HL-60/S4 (cell line): ENCODE measurements at regions not wholly inside any gene's neighbourhood (a gene's known extent, or its start where the extent isn't known, plus 50 kb on each side); places are given as distances from the start of the nearest gene placed in this dataset.
"Not testable (repeated sequence)": the region's sequence is repeated elsewhere in the genome, so short reads cannot be mapped to it uniquely, and the experiment has no call there.

Source experiments
- in situ Hi-C: fragments of 300-500 bp; cut with MboI; formaldehyde crosslinking; loops from 2 replicates; pipeline ENCODE4 v1.14.3; 2022; ENCODE audit warnings: low sequenced_read_pairs

GRCh38 chr9:135348076-135348787 is 131.3 kb upstream of the PPP1R26 start:
- in situ Hi-C loops = loop anchor here (10.0 kb wide), 1 partner anchor 263 kb away; the partner anchor contains the start of gene OLFM1

GRCh38 chr9:135348788-135349150 is 130.8 kb upstream of the PPP1R26 start:
- in situ Hi-C loops = loop anchor here (10.0 kb wide), 1 partner anchor 264 kb away; the partner anchor contains the start of gene OLFM1

- in situ Hi-C loops = loop anchor here (10.0 kb wide), 1 partner anchor 265 kb away; the partner anchor contains the start of gene OLFM1
Observed at GRCh38 chr9:135349212-135350002, 130.2 kb upstream of the PPP1R26 start.

DNA sequence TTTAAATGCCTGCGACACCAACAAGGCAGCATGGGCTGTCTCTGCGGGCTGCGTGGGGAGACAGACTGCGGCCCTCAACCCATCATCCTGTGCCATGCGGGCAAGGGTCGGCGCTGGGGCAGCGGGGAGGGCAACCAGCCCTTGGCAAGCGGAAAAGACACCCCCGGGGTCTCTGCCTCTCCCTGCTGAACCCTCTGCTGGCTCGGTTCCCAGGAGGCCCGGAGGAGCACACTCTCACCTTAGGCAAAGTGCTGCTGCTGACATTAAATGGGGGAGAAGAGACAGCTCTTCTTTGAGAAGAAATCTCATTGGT is 129.6 kb upstream of the PPP1R26 start:
- in situ Hi-C loops = no loop called here

GRCh38 chr9:135353935-135354334 is 125.6 kb upstream of the PPP1R26 start:
- in situ Hi-C loops = no loop called here

GRCh38 chr9:135355521-135356011 is 124.0 kb upstream of the PPP1R26 start:
- in situ Hi-C loops = no loop called here

GRCh38 chr9:135356021-135356420 is 123.6 kb upstream of the PPP1R26 start:
- in situ Hi-C loops = no loop called here

- in situ Hi-C loops = no loop called here
Observed at GRCh38 chr9:135356796-135357195, 122.8 kb upstream of the PPP1R26 start.

DNA sequence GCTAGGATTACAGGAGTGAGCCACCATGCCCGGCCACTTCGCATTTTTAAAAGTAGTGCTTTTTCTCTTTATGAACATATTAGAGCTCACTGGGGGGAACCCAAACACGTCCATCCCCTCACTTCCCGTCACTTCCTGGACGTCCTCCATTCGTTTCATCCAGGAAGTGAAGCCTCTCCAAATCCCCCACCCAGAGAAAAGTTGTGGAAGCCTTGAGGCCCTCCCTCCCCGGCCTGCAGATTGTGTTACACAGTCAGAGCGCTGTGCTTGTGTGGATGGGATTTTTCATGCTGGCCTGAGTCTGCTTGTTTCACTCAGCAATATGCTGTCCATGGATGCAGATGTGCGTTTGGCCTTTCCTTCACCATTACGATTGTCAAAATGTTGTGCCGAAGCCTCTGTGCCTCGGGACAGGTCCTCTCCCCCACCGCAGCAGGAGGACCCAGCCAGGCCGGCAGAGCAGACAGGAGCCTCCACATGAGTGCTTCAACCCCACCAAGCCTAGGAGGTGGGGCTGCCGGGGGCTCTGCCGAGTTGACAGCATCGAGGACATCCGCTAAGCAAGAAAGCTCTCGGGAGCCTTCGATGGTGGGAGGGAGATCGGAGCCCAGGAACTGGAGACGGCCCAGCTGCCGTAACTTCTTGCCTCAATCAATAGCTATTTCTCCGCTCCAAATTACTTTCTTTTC is 121.6 kb upstream of the PPP1R26 start:
- in situ Hi-C loops = no loop called here

DNA sequence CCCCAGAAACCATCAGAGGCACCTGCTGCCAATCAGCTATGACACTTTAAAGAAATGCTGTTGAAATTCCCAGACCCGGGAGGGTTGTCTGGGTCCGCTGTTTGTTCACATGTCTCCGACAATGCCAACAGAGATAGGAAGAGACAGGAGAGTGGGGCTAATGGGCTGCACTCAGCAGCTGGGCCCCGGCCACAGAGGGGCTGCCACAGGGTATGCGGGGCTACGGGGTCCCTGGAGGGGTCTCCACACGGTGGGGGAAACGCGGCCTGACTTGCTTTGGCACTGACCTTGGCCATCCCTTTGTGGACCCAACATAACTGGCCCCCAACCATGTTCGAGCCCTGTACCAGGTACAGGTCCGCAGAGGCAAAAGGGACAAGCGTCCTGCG is 121.0 kb upstream of the PPP1R26 start:
- in situ Hi-C loops = no loop called here

DNA sequence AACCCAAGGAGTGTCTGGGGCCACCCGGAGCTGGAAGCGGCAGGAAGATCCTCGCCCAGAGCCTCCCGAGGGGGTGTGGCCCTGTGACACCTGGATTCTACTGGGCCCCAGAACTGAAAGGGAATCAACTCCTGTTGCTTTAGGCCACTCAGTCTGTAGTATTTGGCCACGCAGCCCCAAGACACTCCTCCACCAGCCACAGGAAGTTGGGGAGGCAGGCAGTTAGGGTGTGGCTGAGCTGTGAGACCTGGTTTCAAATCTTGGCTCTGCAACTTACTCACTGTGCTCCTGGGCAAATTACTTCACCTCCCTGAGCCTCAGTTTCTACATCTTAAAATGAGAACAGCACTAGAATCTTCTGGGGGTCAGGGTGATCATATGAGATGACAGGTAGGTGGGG is 119.8 kb upstream of the PPP1R26 start:
- in situ Hi-C loops = no loop called here

DNA sequence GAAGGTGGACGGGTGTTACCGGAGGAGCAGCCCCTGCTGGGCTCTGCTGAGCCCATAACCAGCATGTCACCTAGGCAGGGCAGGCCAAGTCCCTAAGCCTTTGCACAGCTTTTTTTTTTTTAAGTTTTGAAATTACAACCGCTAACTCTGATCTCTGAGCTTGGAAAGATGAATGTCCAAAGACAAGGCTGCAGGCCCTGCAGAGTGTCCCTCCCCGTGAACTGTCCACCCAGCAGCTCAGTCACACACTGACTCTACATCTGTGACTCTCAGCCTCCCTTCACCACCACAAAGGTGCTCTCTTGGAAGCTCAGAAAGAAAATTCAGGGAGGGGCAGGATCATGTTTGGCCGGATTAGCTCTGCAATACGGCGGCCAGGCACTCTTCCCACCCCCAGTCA is 119.0 kb upstream of the PPP1R26 start:
- in situ Hi-C loops = no loop called here

DNA sequence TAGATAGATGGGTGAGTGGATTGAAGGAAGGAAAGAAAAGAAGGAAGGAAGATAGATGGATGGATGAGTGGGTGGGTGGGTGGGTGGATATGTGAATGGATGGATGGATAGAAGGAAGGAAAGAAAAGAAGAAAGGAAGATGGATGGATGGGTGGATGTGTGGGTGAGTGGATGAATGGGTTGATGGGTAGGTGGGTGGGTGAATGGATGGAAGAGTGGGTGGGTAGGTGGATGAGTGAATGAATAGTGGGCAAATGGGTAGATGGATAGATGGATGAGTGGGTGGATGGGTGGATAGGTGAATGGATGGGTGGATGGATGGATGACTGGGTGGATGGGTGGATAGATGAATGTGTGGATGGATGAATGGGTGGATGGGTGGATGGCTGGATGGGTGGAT is 117.9 kb upstream of the PPP1R26 start:
- in situ Hi-C loops = not testable (repeated sequence)

- in situ Hi-C loops = no loop called here
Observed at GRCh38 chr9:135363596-135363995, 116.0 kb upstream of the PPP1R26 start.

DNA sequence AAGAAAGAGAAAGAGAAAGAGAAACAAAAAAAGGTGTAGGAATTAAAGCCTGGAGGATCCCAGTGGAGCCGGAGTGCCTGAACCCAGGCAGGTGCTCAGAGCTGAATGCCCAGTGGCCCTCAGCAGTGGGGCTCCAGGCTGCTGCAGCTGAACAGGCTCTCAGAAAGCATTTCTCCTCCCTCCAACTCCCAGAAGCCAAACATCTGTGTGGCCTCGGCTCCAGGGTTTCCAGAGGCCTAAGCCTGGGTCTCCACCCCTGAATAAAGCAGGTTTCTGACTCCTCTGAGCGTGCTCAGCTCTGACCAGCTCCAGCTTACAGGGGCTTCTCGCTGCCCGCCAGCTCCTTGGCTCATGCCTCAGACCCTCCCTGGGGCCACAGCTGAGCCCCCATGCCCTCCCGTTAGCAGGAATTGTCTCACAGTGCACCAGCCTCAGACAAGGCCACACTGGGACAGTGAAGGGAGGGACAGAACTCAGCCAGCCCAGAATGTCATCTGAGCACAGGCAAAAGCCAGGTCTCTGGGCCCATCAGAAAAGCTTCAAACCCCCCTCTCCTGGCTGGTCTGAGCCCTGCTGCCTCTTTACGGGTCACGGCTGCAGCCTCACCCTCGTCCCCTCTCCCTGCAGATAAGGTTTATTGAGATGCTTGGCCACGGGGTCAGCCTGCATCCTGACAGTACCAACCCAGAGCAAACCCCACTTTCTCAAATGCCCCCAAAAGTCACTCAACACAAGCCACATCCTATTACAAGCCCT is 114.4 kb upstream of the PPP1R26 start:
- in situ Hi-C loops = no loop called here

GRCh38 chr9:135366104-135366503 is 113.5 kb upstream of the PPP1R26 start:
- in situ Hi-C loops = no loop called here

GRCh38 chr9:135369412-135369990 is 110.1 kb upstream of the PPP1R26 start:
- in situ Hi-C loops = no loop called here

GRCh38 chr9:135370411-135371375 is 108.9 kb upstream of the PPP1R26 start:
- in situ Hi-C loops = no loop called here

DNA sequence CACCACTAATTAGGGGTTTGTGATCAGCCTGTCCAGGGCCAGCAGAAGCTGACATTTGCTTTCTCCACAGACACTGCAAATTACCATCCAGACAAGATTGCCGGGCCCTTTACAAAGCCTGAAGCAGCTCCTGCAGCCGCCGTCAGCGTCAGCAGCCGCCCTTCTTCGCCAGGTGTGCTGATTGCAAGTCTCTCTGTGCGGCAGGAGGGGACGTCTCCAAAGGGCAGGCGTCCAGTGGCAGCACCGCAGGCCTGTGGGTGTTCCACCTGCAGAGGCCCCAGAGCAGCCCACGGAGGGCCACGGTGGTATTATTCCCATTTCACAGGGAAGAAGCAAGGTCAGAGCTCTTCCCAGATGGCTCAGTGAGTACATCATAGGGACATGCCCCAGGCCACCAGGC is 108.0 kb upstream of the PPP1R26 start:
- in situ Hi-C loops = no loop called here
